HG02623 (cell line): ENCODE measurements at regions not wholly inside any gene's neighbourhood (a gene's known extent, or its start where the extent isn't known, plus 50 kb on each side); places are given as distances from the start of the nearest gene placed in this dataset.

Experiments used
- ATAC-seq: cut with Tn5 transposase; IDR thresholded peaks from one replicate; pipeline ENCODE4 v1.9.1; 2021; ENCODE audit warnings: moderate library complexity; ENCODE audit not compliant: unreplicated experiment

DNA sequence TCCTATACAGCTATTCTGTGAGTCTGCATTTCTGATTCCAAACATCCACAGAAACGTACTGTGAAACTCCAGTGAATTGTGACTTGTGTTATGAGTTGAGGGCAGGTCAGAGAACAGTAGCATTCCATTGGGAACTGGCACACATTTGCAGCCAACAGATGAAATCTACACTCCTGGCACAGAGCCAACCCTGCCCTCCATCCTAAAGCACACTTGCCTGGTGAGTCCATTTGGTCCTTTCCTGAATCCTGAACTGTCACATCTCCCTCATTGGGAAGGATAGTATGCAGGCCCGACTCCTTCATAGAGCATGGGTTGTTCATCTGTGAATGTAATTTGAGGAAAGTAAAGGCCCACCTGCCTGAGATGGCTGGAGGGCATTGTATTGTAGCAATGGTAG lies 314.3 kb upstream of the RASGRP1 start:
- no peak for ATAC-seq

DNA sequence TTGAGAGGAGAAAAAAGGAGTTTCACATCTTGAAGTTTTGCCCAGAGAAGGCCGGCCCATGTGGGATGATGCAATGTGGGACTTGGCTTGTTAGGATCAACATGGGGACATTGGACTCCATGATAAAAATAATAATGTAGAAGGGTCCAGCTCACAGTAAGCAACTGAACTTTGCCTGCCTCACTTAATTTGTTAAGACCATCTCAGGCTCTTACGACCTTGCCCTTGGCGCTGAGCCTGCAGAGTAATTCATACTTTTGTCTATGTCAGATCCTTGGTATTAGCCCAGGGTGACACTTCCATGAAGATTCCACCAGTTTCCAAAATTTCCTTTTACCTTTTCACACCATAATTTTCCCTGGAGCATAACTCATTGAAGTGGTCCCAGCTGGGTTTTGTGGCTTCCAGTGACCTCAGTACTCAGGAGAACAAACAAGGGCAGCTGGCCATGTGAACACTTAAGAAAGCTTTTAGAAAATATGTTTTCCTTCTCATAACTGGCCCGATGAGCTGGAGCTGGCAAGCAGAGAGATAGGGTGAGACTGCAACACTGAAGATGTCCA lies 315.4 kb upstream of the RASGRP1 start:
- ATAC-seq, result no peak

DNA sequence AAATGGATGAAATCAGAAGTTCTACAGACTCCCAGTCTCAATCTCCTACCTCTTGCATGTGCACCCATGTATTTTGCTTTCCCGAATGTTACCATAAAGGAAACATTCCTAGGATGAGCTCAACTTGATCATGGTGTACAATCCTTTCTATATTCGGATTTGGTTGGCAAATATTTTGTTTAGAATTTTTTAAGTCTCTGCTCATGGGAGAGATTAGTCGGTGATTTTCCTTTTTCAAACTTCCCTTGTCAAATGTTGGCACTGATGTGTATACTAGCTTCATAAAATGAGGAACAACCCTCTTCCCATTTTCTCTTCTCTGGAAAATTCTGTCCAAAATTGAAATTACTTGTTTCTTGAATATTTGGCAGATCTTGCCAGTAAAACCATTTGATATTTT lies 317.6 kb upstream of the RASGRP1 start:
- no peak for ATAC-seq

DNA sequence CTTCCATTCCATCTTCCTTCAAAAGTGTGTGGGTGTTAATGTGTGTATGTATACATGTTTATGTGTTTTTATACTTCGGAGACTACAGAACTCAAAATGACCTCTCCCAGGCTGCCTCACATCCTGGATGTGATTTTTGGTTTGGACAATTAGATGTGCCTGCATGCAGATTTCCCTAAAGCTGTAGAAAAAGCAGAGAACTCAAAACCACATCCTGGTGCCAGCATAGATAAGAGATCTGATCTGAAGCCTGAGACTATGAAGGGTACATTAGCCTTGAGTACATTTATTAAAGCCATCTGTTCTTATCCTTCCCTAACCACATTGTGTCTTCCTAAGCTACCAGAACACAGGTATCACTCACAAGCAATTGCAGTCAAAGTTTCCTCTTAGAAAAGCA lies 319.4 kb upstream of the RASGRP1 start:
- no peak for ATAC-seq

DNA sequence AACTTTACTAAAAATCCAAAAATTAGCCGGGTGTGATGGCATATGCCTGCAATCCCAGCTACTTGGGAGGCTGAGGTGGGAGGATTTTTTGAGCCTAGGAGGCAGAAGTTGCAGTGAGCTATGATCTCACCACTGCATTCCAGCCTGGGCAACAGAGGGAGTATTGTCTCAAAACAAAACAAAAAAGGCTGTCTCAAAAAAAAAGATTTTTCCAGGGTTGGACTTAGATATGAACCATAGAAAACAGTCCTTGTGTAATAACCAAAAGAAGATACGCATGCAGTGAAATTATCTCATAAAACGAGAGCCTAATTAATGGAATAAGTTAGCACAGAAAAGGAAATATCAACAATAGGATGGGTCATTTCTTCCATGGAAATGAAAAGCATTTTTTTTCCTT lies 320.4 kb upstream of the RASGRP1 start:
- ATAC-seq, result no peak

DNA sequence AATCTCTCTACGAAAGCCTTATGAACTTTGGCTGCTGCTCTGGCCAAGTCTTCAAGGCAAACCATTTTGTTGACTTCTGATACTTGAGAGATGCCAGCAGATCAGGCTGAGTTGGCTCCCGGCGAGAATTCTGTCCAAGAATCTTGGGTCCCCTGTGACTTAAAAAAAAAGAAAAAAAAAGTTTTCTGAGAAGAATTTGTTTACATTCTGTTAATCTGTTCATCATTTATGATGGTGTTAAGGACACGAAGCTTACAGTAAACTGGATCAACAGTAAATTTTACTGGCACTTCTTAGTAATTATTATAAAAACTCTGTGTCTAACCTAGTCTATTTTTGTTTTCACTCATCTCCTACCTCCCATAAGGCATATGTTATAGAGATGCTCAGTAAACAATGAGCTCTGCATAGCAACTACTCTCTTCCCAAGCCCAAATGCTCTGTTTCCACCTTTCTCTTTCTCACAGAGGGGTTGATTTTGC lies 320.9 kb upstream of the RASGRP1 start:
- ATAC-seq, result no peak

DNA sequence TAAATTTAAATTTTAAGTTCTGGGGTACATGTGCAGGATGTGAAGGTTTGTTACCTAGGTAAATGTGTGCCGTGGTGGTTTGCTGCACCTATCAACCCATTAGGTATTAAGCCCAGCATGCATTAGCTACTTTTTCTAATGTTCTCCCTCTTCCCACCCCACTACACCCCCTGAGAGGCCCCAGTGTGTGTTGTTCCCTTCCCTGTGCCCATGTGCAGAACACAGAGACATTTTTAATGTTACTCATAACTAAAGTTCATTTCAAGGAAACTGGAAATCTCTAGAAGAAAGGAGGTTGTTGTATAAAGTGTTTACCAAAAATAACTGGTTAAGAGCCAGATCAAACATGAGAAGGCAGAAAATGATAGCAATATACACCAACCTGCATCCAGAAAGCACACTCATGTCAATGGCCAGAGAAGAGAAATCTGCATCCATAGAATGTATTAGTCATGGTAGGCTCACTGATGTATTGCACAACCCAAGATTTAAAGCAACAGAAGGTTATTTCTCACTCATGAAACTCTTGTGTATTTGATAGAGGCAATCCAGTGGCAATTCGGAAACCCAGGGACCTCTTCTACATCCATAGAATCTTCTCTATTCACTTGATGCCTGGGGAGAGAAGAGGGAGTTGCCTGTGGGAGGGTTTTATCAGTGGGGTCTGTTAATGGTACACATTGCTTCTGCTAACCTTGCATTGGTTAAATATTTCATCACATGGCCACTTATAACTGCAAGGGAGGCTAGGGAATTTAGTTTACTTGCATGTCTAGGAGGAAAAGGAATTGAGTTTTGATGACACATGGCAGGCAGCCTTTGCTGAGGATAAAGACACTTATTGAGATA lies 321.9 kb upstream of the RASGRP1 start:
- no peak for ATAC-seq

DNA sequence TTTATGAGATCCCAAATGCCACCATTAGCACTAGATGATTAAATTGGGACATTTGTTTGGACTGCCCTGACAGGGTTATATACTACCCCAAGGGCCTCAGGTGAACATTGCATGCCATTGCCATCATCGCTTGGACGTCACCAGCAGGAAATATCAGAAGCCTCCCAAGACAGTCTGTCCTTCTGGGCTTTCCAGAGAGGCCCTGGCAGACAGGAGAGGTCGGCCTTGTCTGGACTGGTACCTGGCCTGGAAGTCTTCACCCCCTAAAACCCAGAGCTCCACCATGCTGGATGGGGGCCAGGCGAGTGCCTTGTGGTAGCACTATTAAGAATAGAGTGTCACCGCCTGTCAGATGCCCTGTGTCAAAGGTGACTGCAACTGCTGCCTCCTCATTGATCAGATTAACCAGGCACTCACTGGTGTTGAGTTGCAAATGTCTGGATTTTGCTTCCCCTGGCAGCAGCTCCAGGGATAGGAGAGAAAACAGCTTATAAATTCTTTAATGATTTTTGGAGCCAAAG lies 324.1 kb upstream of the RASGRP1 start:
- no peak for ATAC-seq

DNA sequence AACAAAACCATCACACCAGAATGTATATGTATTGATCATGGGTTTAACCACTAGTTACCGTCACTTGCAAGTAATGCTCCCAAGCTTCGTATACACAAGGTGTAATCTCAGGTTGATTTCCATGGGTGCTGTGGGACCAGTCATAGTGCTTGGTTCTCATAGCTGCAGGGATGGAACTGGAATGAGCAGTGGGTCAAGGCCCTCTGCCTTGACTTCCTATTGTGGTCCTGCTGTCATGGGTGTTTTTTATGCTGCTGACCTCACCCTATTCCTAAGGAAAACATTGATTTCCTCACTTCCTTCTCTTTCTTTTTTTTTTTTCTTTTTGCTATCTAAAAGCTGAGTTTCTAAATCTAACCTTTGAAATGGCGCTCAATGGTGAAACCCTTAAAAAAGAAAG lies 325.6 kb upstream of the RASGRP1 start:
- ATAC-seq, result no peak

DNA sequence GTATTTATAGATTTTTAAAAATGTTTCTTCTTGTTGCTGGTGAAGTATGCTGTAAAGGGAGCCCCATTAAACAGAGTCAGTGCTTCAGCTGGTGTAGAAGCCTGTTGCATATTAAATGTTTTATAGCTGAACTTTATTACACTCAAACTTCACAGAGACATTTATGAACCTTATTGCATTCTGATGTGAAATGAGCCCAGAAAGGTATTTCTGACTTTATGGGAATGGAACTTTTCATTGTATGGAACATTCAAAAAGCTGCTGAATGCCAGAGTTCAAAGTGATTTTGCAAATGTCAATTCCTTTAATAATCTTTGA lies 329.3 kb upstream of the RASGRP1 start:
- no peak for ATAC-seq

DNA sequence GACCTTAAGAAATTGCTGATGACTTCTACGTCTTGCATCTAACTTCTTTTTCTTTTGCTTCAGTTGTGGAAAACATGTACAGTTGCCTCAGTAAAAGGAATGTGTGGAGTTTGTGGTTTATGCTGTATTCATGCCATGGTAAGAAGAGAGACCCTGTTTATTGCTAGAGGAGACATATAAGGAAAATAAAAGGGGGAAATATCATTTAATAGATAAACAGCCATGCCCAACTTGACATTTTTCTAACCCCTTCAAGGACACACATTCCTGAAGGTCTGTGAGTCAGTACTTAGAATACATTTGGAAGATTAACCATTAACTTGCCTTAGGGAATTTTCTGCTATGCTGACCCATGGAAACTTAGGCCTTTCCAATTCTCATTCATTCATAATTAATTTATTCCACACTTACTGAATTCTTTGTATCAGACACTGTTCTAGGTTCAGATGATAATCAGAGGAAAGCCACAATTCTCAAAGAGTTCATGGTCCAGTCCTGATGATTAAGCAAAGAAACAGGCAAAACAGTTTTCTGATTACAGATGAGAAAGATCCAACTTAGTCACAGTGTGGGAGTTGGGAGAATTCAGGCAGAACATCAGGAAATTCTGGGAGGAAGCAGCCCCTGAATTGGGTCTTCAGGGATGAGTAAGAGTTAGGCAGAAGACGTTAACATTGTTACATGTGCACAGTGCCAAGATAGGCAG lies 329.8 kb upstream of the RASGRP1 start:
- ATAC-seq, result no peak

DNA sequence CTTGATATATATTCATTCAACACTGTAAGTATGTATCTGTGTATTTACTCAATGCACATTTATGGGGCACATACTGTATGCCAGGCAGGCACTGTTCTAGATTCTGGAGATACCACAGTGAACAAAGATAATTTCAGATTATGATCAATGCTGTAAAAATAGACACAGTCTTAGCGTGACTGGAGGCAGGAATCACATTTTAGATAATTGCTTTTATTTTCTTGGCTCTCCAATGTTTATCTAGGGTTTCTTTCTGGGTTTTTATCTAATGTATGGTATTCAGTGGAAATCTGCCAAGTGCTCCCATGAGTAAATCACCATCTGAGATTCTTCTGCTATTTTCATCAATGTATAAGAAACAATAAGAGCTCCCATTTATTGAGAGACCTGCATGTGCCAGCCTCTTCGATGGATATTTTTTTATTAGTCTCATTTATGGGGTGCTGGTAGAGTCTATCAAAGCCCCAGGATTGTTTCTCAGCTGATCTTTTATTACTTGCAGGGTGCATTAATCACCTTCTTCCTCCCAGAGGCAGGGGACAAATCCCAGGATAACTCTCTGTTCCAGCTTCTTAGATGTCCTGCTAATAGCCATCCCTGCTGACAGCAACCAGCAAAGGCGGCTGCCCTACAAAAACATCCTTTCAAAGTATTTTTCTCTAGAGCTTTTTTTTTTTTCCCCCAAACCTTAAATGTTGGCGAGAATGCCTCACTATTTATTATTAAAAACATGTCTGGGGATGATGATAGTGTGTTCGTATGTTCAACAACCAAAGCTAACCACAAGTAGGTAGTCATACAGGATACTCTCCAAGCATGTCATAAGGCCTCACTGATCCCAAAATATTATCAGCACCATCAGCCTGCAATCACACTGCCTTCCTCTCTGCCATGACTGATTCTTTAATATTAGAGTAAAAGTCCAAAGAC lies 331.0 kb upstream of the RASGRP1 start:
- ATAC-seq, result no peak

DNA sequence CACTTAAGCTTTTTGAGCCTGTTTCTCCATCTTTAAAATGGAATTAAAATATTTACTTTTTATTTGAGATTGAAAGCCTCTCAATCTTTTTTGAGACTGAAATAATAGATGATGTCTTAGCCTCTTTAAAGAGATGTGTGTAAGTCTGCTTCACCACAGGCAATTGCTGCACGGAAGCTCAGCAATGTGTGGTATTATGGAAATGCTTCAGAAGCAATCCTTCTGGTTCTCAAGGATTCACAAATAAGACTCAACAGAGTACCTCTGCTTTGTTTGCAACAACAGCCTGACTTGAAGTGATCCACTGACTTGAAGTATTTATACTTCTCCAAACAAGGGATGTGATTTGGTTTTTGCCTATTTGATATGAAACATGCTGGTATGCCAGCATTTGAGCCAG lies 332.0 kb upstream of the RASGRP1 start:
- ATAC-seq, result no peak

DNA sequence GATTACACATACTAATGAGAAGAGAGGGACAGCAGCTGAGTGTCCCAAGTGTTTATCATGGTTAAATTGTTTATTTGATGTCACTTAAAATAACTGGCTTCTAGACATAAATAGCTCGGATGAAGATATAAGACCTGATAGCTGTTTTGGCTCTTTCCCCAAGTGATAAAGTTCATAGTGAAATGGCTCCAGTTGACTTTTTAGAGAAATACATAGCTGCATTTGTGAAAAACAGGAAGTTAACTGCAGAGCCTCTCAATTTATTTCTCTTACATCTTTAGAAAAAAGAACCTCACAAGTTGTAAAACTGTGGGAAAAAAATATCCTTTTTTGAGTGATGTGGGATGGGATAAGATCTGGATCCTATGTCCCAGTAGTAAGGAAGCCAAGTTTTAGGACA lies 332.9 kb upstream of the RASGRP1 start:
- no peak for ATAC-seq

DNA sequence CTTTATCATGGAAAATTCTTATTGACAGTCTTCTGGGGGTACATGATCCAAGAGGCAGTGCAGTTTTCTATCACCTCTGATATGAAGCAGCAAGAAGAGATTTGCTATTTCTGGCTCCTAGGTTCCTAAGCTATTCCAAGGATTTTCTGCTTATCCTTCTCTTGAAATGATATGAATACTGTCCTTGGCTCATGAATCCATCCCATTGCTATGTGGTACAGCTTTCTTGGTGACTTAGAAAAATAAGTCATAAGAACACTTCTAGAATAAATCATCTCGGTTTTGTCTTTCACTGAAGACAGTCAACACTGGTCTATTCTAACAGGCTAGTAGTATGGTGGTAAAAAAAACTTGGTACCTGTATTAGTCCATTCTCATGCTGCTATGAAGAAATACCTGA lies 333.6 kb upstream of the RASGRP1 start:
- no peak for ATAC-seq

DNA sequence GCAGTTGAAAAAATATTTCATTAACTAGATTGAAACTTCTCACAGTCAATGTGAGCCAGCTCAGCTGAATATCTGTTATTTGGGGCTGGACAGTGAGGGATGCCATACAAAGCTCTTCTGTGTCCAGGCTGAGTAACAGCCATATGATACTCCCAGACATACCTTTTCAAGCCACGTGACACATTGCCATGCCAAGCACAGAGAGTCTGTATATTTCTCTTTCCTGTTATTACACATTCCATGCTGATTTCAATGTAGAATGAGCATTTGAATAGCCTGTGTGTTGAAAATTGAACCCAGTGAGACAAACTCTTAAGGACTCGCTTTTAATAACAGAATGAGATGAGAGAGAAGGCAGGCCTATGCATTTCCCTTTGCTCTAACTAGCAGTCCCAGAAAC lies 334.7 kb upstream of the RASGRP1 start:
- ATAC-seq, result no peak

DNA sequence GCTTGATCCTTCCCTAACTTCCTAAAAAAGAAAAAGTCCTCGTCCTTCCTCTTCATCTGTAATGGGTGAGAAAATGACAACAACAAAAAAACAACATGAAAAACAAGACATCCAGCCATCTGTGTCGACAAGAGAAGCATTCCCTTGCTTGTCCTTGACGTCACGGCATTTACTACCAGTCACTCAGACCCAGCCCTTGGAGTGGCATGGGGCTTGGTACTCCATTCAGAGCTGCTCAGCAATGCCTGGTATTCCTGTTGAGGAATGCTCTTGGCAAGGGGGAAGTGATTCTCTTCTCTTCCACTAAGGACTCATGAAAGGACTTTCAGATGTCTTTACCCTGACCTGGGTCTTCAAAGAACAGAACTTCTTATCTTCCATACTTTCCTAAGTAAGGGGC lies 339.7 kb upstream of the RASGRP1 start:
- no peak for ATAC-seq

DNA sequence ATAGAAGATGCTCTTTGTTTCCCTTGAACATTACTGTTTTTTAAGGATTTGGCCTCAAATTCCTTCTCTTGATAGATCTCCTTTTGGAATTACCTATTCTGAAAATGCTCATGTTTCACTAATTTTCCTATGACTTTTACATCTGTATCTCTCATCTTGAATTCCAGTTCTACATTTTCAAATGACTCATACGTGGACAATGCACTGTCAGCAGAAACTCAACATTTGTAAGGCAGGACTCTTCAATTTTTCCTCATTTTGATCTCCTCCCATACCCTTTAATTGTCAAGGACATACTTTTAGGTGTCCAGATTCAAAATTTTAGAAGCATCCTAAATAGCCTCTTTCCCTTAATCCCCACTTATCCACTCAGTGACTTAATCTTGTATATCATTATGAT lies 341.0 kb upstream of the RASGRP1 start:
- ATAC-seq, result no peak

DNA sequence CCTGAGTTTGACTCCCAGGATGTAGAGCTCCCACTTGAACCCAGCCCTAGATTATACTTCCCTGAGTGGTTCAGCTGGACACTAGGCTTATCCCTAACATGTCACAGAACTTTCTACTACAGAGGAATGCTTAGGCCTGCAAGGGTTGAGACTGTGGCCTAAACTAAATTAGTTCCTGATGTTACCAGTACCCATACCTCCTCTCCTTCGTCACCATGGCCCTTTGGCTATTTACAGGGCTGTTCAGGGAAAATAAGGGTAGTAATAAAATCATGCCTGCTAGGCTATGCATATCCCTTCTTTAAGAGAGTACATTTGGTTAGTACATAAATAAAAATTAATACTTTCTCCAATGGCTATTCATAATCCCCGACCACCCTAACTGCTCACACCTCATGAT lies 356.4 kb upstream of the RASGRP1 start:
- ATAC-seq, result no peak

DNA sequence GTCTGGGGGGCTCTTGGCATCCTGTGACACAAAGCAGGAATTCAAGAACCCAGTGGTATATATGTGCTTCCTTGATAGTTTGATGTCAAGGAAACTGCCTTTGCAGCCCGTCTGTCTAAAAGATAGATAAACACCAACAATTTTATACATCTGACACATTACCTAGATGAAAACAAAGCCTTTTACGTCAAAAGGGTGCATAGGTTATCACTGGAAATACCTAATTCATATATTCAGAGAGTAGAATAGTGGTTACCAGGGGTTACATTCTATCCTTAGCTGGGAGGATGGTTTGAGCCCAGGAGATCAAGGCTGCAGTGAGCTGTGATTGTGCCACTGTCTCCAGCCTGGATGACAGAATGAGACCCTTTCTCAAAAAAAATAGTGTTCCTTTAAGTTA lies 356.9 kb upstream of the RASGRP1 start:
- ATAC-seq, result no peak

DNA sequence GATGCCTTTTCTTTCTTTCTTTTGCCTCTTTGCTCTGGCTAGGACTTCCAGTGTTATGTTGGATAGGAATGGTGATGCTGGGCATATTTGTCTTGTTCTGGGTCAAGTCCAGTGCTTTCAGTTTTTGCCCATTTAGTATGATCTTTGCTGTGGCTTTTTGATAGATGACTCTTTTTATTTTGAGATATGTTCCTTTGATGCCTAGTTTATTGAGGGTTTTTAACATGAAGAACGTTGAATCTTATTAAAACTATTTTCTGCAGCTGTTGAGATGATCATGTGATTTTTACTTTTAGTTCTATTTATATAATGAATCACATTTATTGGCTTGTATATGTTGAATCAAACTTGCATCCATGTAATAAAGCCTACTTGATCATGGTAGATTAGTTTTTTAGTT lies 363.8 kb upstream of the RASGRP1 start:
- ATAC-seq, result no peak
